Endothelial cell of umbilical vein (primary cell): ENCODE measurements at regions not wholly inside any gene's neighbourhood (a gene's known extent, or its start where the extent isn't known, plus 50 kb on each side); places are given as distances from the start of the nearest gene placed in this dataset.
"Not testable (repeated sequence)": the region's sequence is repeated elsewhere in the genome, so short reads cannot be mapped to it uniquely, and the experiment has no call there.

Experiments used
- BruUV-seq: library from RNA; stranded (reverse); fragments of 400-500 nt; replicated peaks from 2 replicates; lab custom pipeline; 2021; lab: Mats Ljungman, UMichigan
- CTCF ChIA-PET: fragments of 300-600, 350-600 bp; sonication (Branson Sonifier 250); formaldehyde crosslinking; loops from one replicate; lab custom pipeline; 2021; ENCODE audit warnings: antibody characterized with exemption, inconsistent platforms; lab: Charles Lee
- POLR2A ChIA-PET: fragments of 300-600, 350-600 bp; sonication (Branson Sonifier 250); formaldehyde crosslinking; loops from one replicate; lab custom pipeline; 2021; ENCODE audit warnings: antibody characterized with exemption, inconsistent platforms; lab: Charles Lee
- DNase-seq: peaks from one replicate; pipeline ENCODE4 v3.0.0-alpha.2; 2011; ENCODE audit warnings: low read depth, low spot score
- FAIRE-seq: peaks from 2 replicates; lab custom pipeline; 2011; peaks lifted over from hg19 to GRCh38; lab: Jason Lieb, UNC
- H2AFZ ChIP-seq: 2 replicates; pipeline ENCODE4 v1.6.0; 2012; ENCODE audit warnings: low read depth, low read length, control low read depth, inconsistent platforms
- H3K27ac ChIP-seq: 2 replicates; pipeline ENCODE4 v1.5.1; 2011; ENCODE audit warnings: low read depth, mild to moderate bottlenecking, control low read depth, low read length, moderate library complexity; ENCODE audit not compliant: insufficient read depth
- H3K27me3 ChIP-seq, 2 experiments: 2 replicates each; pipeline versions ENCODE4 v1.6.0 to v1.6.1; 2011; ENCODE audit warnings: low read length in 2 of 2, mixed read lengths in 1 of 2; ENCODE audit not compliant: control insufficient read depth in 2 of 2, insufficient read depth in 2 of 2
- H3K36me3 ChIP-seq, 2 experiments: 2 replicates in 1 of 2; 3 replicates in 1 of 2; pipeline ENCODE4 v1.5.1; 2011; ENCODE audit warnings: low read length in 2 of 2, mild to moderate bottlenecking in 1 of 2, moderate library complexity in 1 of 2; ENCODE audit not compliant: control insufficient read depth in 2 of 2, insufficient read depth in 2 of 2; ENCODE audit errors: extremely low read depth in 1 of 2
- H3K4me1 ChIP-seq: 3 replicates; pipeline ENCODE4 v1.5.1; 2011; ENCODE audit warnings: mild to moderate bottlenecking, low read length; ENCODE audit not compliant: control insufficient read depth, insufficient read depth; ENCODE audit errors: extremely low read depth
- H3K4me2 ChIP-seq: 2 replicates; pipeline ENCODE4 v1.6.1; 2011; ENCODE audit warnings: low read length, control low read depth, mixed read lengths; ENCODE audit not compliant: insufficient read depth
- H3K4me3 ChIP-seq, 3 experiments: fragments of 200-600 bp in 1 of 3; sonication (generic), shearing (Covaris generic) in 1 of 3; replicated peaks in 1 of 3; 2 replicates each; pipeline ENCODE4 v1.5.1; 2011 to 2016; ENCODE audit warnings: control low read depth in 3 of 3, low read length in 3 of 3, mild to moderate bottlenecking in 2 of 3, inconsistent platforms in 1 of 3, low read depth in 1 of 3, moderate library complexity in 1 of 3; ENCODE audit not compliant: insufficient read depth in 1 of 3
- H3K79me2 ChIP-seq: 2 replicates; pipeline ENCODE4 v1.6.0; 2012; ENCODE audit warnings: low read length, inconsistent platforms; ENCODE audit not compliant: control insufficient read depth, insufficient read depth
- H3K9ac ChIP-seq: replicated peaks from 2 replicates; pipeline ENCODE3; 2011; ENCODE audit warnings: low read length, control low read depth; ENCODE audit not compliant: insufficient read depth; ENCODE audit errors: extremely low read depth
- H3K9me1 ChIP-seq: replicated peaks from 3 replicates; pipeline ENCODE4 v1.6.0; 2011; ENCODE audit warnings: mild to moderate bottlenecking, low read length; ENCODE audit not compliant: control insufficient read depth, insufficient read depth; ENCODE audit errors: extremely low read depth
- H3K9me3 ChIP-seq: replicated peaks from 2 replicates; pipeline ENCODE4 v1.5.1; 2012; ENCODE audit warnings: low read length, inconsistent platforms; ENCODE audit not compliant: control insufficient read depth, insufficient read depth
- H4K20me1 ChIP-seq: replicated peaks from 2 replicates; pipeline ENCODE3; 2011; ENCODE audit warnings: mild to moderate bottlenecking, low read length; ENCODE audit not compliant: control insufficient read depth, insufficient read depth; ENCODE audit errors: extremely low read depth
- GATA2 ChIP-seq: IDR thresholded peaks from 2 replicates; pipeline ENCODE4 v1.7.0; 2011; ENCODE audit warnings: low read depth, mild to moderate bottlenecking, moderate library complexity, mixed read lengths, low read length; ENCODE audit not compliant: insufficient read length, insufficient read depth
- MYC ChIP-seq: IDR thresholded peaks from one replicate; pipeline ENCODE4 v1.6.1; 2011; ENCODE audit warnings: mild to moderate bottlenecking, low read depth, low read length
- dilution Hi-C: fragments of 300-500 bp; cut with MboI; formaldehyde crosslinking; loops from one replicate; pipeline ENCODE4 v1.15.0; 2019; ENCODE audit warnings: low sequenced_read_pairs; ENCODE audit not compliant: extremely low pct_ligation_motif_present
- intact Hi-C: fragments of 100-400 bp; cut with micrococcal nuclease; formaldehyde crosslinking; loops from one replicate; pipeline ENCODE4 v1.10.0; 2022

DNA sequence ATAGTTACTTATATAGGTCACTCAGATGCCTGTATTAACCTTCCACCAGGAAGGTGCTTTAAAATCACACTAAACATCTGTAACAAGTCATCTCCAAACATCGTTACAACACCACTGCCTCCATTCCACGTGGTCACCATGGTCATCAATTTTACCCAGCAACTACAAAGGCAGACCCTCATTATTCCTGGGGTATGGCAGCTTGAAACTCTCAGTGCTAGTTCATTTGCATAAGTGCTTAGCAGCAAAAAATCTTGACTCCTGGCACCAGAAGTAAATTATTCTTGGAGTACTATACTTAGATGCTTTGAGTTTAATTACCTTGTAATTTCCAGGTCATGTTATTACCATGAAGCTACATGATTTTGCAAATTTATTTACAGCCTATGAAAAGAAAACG lies 250.6 kb downstream of the KBTBD8 start:
- Histone ChIP-seq H3K4me3 (no peak overlapping the region), H2AFZ (no peak overlapping the region), H3K27me3 (no peaks in the 10 kb centered on the region), H3K9me1 (no peaks in the 10 kb centered on the region), H3K79me2 (no peaks in the 10 kb centered on the region), H4K20me1 (no peaks in the 10 kb centered on the region), H3K9me3 (no peaks in the 10 kb centered on the region), H3K4me2 (no peak overlapping the region), H3K9ac (no peak overlapping the region), H3K4me1 (no peaks in the 10 kb centered on the region), H3K36me3 (no peaks in the 10 kb centered on the region), H3K27ac (no peak overlapping the region)
- intact Hi-C loops: no loop called here
- DNase-seq (no peak), FAIRE-seq (no peak)
- ChIA-PET CTCF (no interaction called here), POLR2A (no interaction called here)
- no TSS peak for BruUV-seq
- dilution Hi-C loops: no loop called here
- no peak for TF ChIP-seq MYC
- no peak for TF ChIP-seq GATA2

DNA sequence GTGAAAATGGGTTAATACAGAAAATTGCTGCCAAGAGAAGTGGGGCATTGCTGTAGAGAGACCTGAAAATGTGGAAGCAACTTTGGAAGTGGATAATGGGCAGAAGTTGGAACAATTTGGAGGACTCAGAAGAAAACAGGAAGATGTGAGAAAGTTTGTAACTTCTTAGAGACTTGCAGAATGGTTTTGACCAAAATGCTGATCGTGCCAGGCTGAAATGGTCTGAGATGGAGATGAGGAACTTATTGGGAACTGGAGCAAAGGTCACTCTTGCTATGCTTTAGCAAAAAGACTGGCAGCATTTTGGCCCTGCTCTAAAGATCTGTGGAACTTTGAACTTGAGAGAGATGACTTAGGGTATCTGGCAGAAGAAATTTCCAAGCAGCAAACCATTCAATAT lies 254.8 kb downstream of the KBTBD8 start:
- H3K9ac ChIP-seq, H2AFZ ChIP-seq, BruUV-seq, H3K9me3 ChIP-seq, DNase-seq, H3K27me3 ChIP-seq, CTCF ChIA-PET, H3K27ac ChIP-seq, H4K20me1 ChIP-seq, H3K9me1 ChIP-seq, intact Hi-C loops, FAIRE-seq, H3K36me3 ChIP-seq, dilution Hi-C loops, POLR2A ChIA-PET, H3K4me3 ChIP-seq, H3K4me2 ChIP-seq, H3K4me1 ChIP-seq, H3K79me2 ChIP-seq: not testable (repeated sequence)
